HS-5 (cell line): ENCODE measurements at regions not wholly inside any gene's neighbourhood (a gene's known extent, or its start where the extent isn't known, plus 50 kb on each side); places are given as distances from the start of the nearest gene placed in this dataset.

Experiments used
- DNase-seq: peaks from one replicate; pipeline ENCODE4 v3.0.0-alpha.2; 2012; ENCODE audit warnings: low read depth

- no peak for DNase-seq
These were observed 477.6 kb upstream of the CITED2 start for GRCh38 chr6:139852067-139852466.

GRCh38 chr6:139851206-139851605 is 476.8 kb upstream of the CITED2 start:
- DNase-seq: no peak

GRCh38 chr6:139850512-139850911 is 476.1 kb upstream of the CITED2 start:
- DNase-seq: no peak

- no peak for DNase-seq
These were observed 473.0 kb upstream of the CITED2 start for GRCh38 chr6:139847457-139847813.

GRCh38 chr6:139846538-139847456 is 472.3 kb upstream of the CITED2 start:
- no peak for DNase-seq

GRCh38 chr6:139844907-139845306 is 470.5 kb upstream of the CITED2 start:
- DNase-seq: no peak

- DNase-seq: no peak
These were observed 467.4 kb upstream of the CITED2 start for GRCh38 chr6:139841794-139842215.

GRCh38 chr6:139839506-139840156 is 465.2 kb upstream of the CITED2 start:
- no peak for DNase-seq

- DNase-seq: no peak
These were observed 459.8 kb upstream of the CITED2 start for GRCh38 chr6:139834232-139834631.

GRCh38 chr6:139833592-139833991 is 459.1 kb upstream of the CITED2 start:
- no peak for DNase-seq

GRCh38 chr6:139832493-139833305 is 458.3 kb upstream of the CITED2 start:
- no peak for DNase-seq

GRCh38 chr6:139829576-139829975 is 455.1 kb upstream of the CITED2 start:
- DNase-seq: no peak

- no peak for DNase-seq
These were observed 454.5 kb upstream of the CITED2 start for GRCh38 chr6:139828751-139829519.

- DNase-seq: no peak
These were observed 451.5 kb upstream of the CITED2 start for GRCh38 chr6:139825935-139826374.

- no peak for DNase-seq
These were observed 450.4 kb upstream of the CITED2 start for GRCh38 chr6:139824864-139825263.

GRCh38 chr6:139823808-139824126 is 449.3 kb upstream of the CITED2 start:
- no peak for DNase-seq

GRCh38 chr6:139823099-139823807 is 448.8 kb upstream of the CITED2 start:
- no peak for DNase-seq

GRCh38 chr6:139821676-139822223 is 447.3 kb upstream of the CITED2 start:
- DNase-seq: no peak

GRCh38 chr6:139820210-139820609 is 445.8 kb upstream of the CITED2 start:
- DNase-seq: peak; percentile 68

- no peak for DNase-seq
These were observed 445.3 kb upstream of the CITED2 start for GRCh38 chr6:139819776-139820175.

- DNase-seq: no peak
These were observed 438.5 kb upstream of the CITED2 start for GRCh38 chr6:139812939-139813338.
